ENCODE measurements at regions not wholly inside any gene's neighbourhood (a gene's known extent, or its start where the extent isn't known, plus 50 kb on each side); places are given as distances from the start of the nearest gene placed in this dataset.
"Not testable (repeated sequence)": the region's sequence is repeated elsewhere in the genome, so short reads cannot be mapped to it uniquely, and the experiment has no call there.

- H3K4me1 ChIP-seq, result no peaks in the 10 kb centered on the region
- in situ Hi-C loops (cut with MboI; ENCODE audit: low sequenced_read_pairs in 4 of 4), result no loop called here
- no peak overlapping the region for H3K27ac ChIP-seq
- no peaks in the 10 kb centered on the region for H3K27me3 ChIP-seq
- H3K9me3 ChIP-seq, result no peaks in the 10 kb centered on the region
- H3K36me3 ChIP-seq, result no peaks in the 10 kb centered on the region
- TF ChIP-seq CTCF (IDR thresholded peaks at IDR 0.05 in 4 of 5, conservative IDR thresholded peaks at IDR 0.05 in 1 of 5) (no peak), POLR2A (IDR thresholded peaks at IDR 0.05) (no peak)
- ATAC-seq (no peak), DNase-seq (no peak)
- intact Hi-C loops (cut with DNase I; ENCODE audit: low total_unique reads), result no loop called here
- no peak overlapping the region for H3K4me3 ChIP-seq
Measured at GRCh38 chr16:35795361-35796029, 2336.1 kb downstream of the TP53TG3F start.

- H3K27ac ChIP-seq, result no peak overlapping the region
- DNase-seq (no peak), ATAC-seq (no peak)
- H3K36me3 ChIP-seq, result no peaks in the 10 kb centered on the region
- H3K4me1 ChIP-seq, result no peaks in the 10 kb centered on the region
- in situ Hi-C loops (cut with MboI; ENCODE audit: low sequenced_read_pairs in 4 of 4) (no loop called here), intact Hi-C loops (cut with DNase I; ENCODE audit: low total_unique reads) (no loop called here)
- TF ChIP-seq CTCF (IDR thresholded peaks at IDR 0.05 in 4 of 5, conservative IDR thresholded peaks at IDR 0.05 in 1 of 5) (no peak), POLR2A (IDR thresholded peaks at IDR 0.05) (no peak)
- no peaks in the 10 kb centered on the region for H3K27me3 ChIP-seq
- no peak overlapping the region for H3K4me3 ChIP-seq
- no peaks in the 10 kb centered on the region for H3K9me3 ChIP-seq
Measured at GRCh38 chr16:35797811-35798210, 2338.4 kb downstream of the TP53TG3F start.

- Histone ChIP-seq H3K4me3 (no peak overlapping the region), H3K27ac (no peak overlapping the region), H3K27me3 (no peaks in the 10 kb centered on the region), H3K9me3 (no peaks in the 10 kb centered on the region), H3K4me1 (no peaks in the 10 kb centered on the region), H3K36me3 (no peaks in the 10 kb centered on the region)
- intact Hi-C loops (cut with DNase I; ENCODE audit: low total_unique reads), result no loop called here
- DNase-seq (no peak), ATAC-seq (no peak)
- in situ Hi-C loops (cut with MboI; ENCODE audit: low sequenced_read_pairs in 4 of 4), result no loop called here
- no peak for TF ChIP-seq POLR2A (IDR thresholded peaks at IDR 0.05)
- TF ChIP-seq CTCF (IDR thresholded peaks at IDR 0.05 in 4 of 5, conservative IDR thresholded peaks at IDR 0.05 in 1 of 5), result no peak
Measured at GRCh38 chr16:35798885-35799426, 2339.5 kb downstream of the TP53TG3F start.

GRCh38 chr16:35804465-35804864 lies 2345.1 kb downstream of the TP53TG3F start:
- in situ Hi-C loops (cut with MboI; ENCODE audit: low sequenced_read_pairs in 4 of 4), result not testable (repeated sequence)

GRCh38 chr16:35823342-35823741 lies 2363.9 kb downstream of the TP53TG3F start:
- ATAC-seq, result no peak
- in situ Hi-C loops (cut with MboI; ENCODE audit: low sequenced_read_pairs in 4 of 4), result no loop called here
- H3K27me3 ChIP-seq, result no peaks in the 10 kb centered on the region
- no peak for DNase-seq
- no peak overlapping the region for H3K27ac ChIP-seq
- no peaks in the 10 kb centered on the region for H3K36me3 ChIP-seq
- no peak overlapping the region for H3K4me3 ChIP-seq
- intact Hi-C loops (cut with DNase I; ENCODE audit: low total_unique reads), result no loop called here
- H3K9me3 ChIP-seq, result no peaks in the 10 kb centered on the region
- no peaks in the 10 kb centered on the region for H3K4me1 ChIP-seq
- TF ChIP-seq POLR2A (IDR thresholded peaks at IDR 0.05) (no peak), CTCF (IDR thresholded peaks at IDR 0.05 in 4 of 5, conservative IDR thresholded peaks at IDR 0.05 in 1 of 5) (no peak)

More at GRCh38 chr16:35804465-35804864, 2345.1 kb downstream of the TP53TG3F start:
- H3K27ac ChIP-seq; intact Hi-C loops (cut with DNase I; ENCODE audit: low total_unique reads); H3K4me3 ChIP-seq; H3K27me3 ChIP-seq; H3K36me3 ChIP-seq; H3K9me3 ChIP-seq; ATAC-seq; DNase-seq; H3K4me1 ChIP-seq: not testable (repeated sequence)

All from gastrocnemius medialis (tissue), 4 donors.